ENCODE measurements at regions not wholly inside any gene's neighbourhood (a gene's known extent, or its start where the extent isn't known, plus 50 kb on each side); places are given as distances from the start of the nearest gene placed in this dataset.

DNA sequence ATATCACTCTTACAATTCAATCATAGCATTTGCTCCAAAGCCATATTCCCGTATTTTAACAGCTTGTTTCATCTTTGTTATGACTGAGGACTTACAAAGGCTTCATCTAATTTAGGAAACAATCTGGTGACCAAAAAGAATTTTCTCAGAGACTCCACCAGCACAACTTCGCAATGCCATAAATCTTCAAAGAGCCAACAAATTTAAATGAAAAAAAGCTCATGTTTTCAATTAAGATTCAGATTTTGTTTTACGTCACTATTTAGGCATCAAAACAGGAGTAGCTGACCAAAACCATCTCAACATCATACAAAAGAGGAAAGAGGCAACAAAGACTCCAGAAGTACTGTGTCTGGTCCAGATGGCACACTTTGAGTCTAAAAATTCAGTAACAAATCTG, 373.3 kb downstream of the TTLL7 start:
- Histone ChIP-seq H3K27me3 (no peaks in the 10 kb centered on the region), H3K36me3 (no peaks in the 10 kb centered on the region), H3K27ac (no peak overlapping the region), H3K4me1 (no peaks in the 10 kb centered on the region), H3K4me3 (no peak overlapping the region), H3K9me3 (no peaks in the 10 kb centered on the region)
- TF ChIP-seq POLR2A (IDR thresholded peaks at IDR 0.05) = no peak
- TF ChIP-seq, protein P1, sequence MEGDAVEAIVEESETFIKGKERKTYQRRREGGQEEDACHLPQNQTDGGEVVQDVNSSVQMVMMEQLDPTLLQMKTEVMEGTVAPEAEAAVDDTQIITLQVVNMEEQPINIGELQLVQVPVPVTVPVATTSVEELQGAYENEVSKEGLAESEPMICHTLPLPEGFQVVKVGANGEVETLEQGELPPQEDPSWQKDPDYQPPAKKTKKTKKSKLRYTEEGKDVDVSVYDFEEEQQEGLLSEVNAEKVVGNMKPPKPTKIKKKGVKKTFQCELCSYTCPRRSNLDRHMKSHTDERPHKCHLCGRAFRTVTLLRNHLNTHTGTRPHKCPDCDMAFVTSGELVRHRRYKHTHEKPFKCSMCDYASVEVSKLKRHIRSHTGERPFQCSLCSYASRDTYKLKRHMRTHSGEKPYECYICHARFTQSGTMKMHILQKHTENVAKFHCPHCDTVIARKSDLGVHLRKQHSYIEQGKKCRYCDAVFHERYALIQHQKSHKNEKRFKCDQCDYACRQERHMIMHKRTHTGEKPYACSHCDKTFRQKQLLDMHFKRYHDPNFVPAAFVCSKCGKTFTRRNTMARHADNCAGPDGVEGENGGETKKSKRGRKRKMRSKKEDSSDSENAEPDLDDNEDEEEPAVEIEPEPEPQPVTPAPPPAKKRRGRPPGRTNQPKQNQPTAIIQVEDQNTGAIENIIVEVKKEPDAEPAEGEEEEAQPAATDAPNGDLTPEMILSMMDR (IDR thresholded peaks at IDR 0.05) = no peak
- DNase-seq = no peak

DNA sequence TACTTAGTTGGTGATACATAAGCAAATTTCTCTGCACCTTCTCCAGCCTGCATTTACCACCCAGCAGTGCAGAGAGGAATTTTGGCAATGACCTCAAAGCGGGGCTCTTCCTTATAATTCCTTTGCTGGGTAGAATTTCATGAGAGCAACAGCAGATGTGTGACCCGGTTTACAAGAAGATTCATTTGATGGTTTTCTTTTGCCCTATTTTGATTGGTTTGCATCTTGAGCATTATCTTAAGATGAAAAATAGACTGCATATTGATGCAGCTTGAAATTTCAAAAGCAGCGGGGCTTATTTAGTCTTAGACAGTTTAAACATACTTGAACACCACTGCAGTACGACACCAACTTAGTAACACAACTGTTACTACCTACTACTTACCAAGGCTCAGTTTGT, 378.9 kb downstream of the TTLL7 start:
- Histone ChIP-seq H3K27ac (no peak overlapping the region), H3K36me3 (no peaks in the 10 kb centered on the region), H3K4me3 (no peak overlapping the region), H3K4me1 (no peaks in the 10 kb centered on the region), H3K9me3 (no peaks in the 10 kb centered on the region), H3K27me3 (no peaks in the 10 kb centered on the region)
- no peak for DNase-seq
- TF ChIP-seq, protein P1 (IDR thresholded peaks at IDR 0.05) = no peak
- TF ChIP-seq POLR2A (IDR thresholded peaks at IDR 0.05) = no peak

DNA sequence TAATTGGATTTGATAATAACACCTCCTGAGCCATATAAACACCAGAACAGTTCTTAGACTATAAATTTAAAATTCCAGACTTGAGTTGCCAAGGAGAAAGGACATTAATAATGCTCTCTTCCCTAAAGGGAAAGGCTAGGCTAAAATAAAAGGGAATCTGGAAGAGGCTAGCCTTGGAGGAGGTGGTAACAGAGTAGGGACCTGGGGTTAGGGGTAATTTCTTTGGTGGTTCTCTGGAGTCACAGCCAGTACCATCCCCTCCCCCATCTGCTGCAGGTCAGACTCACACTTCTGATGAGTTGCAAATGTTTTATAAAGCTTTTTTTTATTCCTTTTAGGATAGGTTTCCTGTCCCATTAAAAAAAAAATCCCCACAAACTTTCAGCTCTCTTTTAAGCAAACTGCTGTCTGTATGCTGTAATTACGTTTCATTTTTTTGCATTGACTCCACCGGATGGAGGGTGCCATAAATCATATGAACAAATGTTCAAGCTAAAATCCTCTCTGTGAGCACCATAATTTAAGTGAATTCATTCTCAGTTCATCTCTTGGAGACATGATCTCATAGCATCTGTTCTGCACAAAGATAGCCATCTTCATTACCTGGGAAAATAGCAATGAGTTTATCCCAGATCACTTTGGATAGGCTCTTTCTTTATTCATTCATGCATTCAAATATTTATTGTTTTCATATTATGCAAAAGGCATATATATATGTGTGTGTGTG, 379.6 kb downstream of the TTLL7 start:
- no peak overlapping the region for H3K27ac ChIP-seq
- no peaks in the 10 kb centered on the region for H3K4me1 ChIP-seq
- no peaks in the 10 kb centered on the region for H3K36me3 ChIP-seq
- no peak overlapping the region for H3K4me3 ChIP-seq
- H3K9me3 ChIP-seq = no peaks in the 10 kb centered on the region
- no peaks in the 10 kb centered on the region for H3K27me3 ChIP-seq
- TF ChIP-seq, protein P1 (IDR thresholded peaks at IDR 0.05) = no peak
- TF ChIP-seq POLR2A (IDR thresholded peaks at IDR 0.05) = no peak
- DNase-seq = no peak

DNA sequence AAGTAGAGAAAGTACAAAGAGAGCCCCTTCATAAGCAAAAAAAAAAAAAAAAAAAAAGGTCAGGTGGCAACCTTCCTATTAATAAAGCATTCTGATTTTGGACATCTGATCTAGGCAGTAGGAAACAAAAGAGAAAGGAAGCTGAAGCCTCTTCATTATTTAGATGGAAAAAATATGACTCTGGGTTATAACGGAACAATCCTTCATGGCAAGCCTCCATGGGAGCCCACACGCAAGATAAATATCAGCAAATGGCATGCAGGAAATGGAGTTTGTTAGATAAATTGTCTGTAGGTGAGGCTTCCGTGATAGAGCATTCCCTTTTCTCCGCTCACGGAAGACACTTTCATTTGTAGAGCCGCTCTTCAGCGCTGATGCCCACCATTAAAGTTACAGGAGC, 381.0 kb downstream of the TTLL7 start:
- no peak for DNase-seq
- H3K4me3 ChIP-seq = no peak overlapping the region
- no peaks in the 10 kb centered on the region for H3K27me3 ChIP-seq
- no peaks in the 10 kb centered on the region for H3K4me1 ChIP-seq
- no peaks in the 10 kb centered on the region for H3K9me3 ChIP-seq
- TF ChIP-seq, protein P1 (IDR thresholded peaks at IDR 0.05) = no peak
- TF ChIP-seq POLR2A (IDR thresholded peaks at IDR 0.05) = no peak
- no peaks in the 10 kb centered on the region for H3K36me3 ChIP-seq
- no peak overlapping the region for H3K27ac ChIP-seq

DNA sequence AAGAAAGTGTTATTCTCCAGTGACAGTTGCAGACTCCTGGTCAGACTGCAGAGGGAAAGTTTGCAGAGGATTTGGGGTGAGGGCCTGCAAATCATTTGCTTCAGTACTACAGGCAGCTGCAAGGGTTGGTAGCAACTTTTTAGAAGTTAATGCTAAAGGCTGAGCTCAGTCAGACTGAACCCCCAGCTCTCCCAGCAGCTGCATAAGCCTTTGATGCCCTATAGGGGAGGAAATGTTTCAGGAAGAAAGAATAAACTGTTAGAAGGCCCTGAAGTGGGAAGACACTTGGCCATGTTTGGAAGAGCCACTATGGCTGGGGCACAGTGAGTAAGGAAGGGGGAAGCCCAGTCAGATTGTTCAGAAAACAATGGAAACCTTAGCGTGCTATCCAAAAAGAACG, 383.6 kb downstream of the TTLL7 start:
- H3K36me3 ChIP-seq = no peaks in the 10 kb centered on the region
- TF ChIP-seq POLR2A (IDR thresholded peaks at IDR 0.05) = no peak
- TF ChIP-seq, protein P1 (IDR thresholded peaks at IDR 0.05) = no peak
- DNase-seq = no peak
- no peak overlapping the region for H3K27ac ChIP-seq
- no peaks in the 10 kb centered on the region for H3K4me1 ChIP-seq
- no peaks in the 10 kb centered on the region for H3K9me3 ChIP-seq
- H3K4me3 ChIP-seq = no peak overlapping the region
- no peaks in the 10 kb centered on the region for H3K27me3 ChIP-seq

Measured in Peyer's patch (tissue), 4 donors.